HG02870 (cell line): ENCODE measurements at regions not wholly inside any gene's neighbourhood (a gene's known extent, or its start where the extent isn't known, plus 50 kb on each side); places are given as distances from the start of the nearest gene placed in this dataset.
A peak's percentile ranks its signal among the peaks of the same experiment; 100 is the strongest.

Experiments
- ATAC-seq: cut with Tn5 transposase; IDR thresholded peaks from one replicate; pipeline ENCODE4 v1.9.1; 2021; ENCODE audit warnings: mild to moderate bottlenecking, moderate library complexity; ENCODE audit not compliant: unreplicated experiment

GRCh38 chr4:184310881-184311709 is 93.4 kb upstream of the ENPP6 start:
- ATAC-seq = no peak

- peak; percentile 17 for ATAC-seq
These were observed 92.5 kb upstream of the ENPP6 start for GRCh38 chr4:184310171-184310567.

GRCh38 chr4:184309241-184310170 is 91.8 kb upstream of the ENPP6 start:
- no peak for ATAC-seq

GRCh38 chr4:184306949-184307348 is 89.3 kb upstream of the ENPP6 start:
- no peak for ATAC-seq

GRCh38 chr4:184306470-184306869 is 88.8 kb upstream of the ENPP6 start:
- ATAC-seq = no peak

GRCh38 chr4:184300816-184301215 is 83.1 kb upstream of the ENPP6 start:
- no peak for ATAC-seq

GRCh38 chr4:184298254-184298653 is 80.6 kb upstream of the ENPP6 start:
- ATAC-seq = no peak

GRCh38 chr4:184295206-184295605 is 77.5 kb upstream of the ENPP6 start:
- ATAC-seq = no peak

- ATAC-seq = no peak
These were observed 77.0 kb upstream of the ENPP6 start for GRCh38 chr4:184294606-184295133.

GRCh38 chr4:184293552-184293951 is 75.9 kb upstream of the ENPP6 start:
- ATAC-seq = no peak

- no peak for ATAC-seq
These were observed 75.2 kb upstream of the ENPP6 start for GRCh38 chr4:184292877-184293276.

GRCh38 chr4:184292465-184292867 is 74.8 kb upstream of the ENPP6 start:
- ATAC-seq = no peak

- no peak for ATAC-seq
These were observed 71.5 kb upstream of the ENPP6 start for GRCh38 chr4:184289179-184289535.

- peak; percentile 58 for ATAC-seq
These were observed 70.9 kb upstream of the ENPP6 start for GRCh38 chr4:184288451-184289178.

GRCh38 chr4:184287697-184288255 is 70.1 kb upstream of the ENPP6 start:
- no peak for ATAC-seq

GRCh38 chr4:184286358-184286757 is 68.7 kb upstream of the ENPP6 start:
- no peak for ATAC-seq

GRCh38 chr4:184284742-184285141 is 67.1 kb upstream of the ENPP6 start:
- no peak for ATAC-seq

GRCh38 chr4:184284336-184284690 is 66.6 kb upstream of the ENPP6 start:
- no peak for ATAC-seq

- ATAC-seq = no peak
These were observed 66.1 kb upstream of the ENPP6 start for GRCh38 chr4:184283659-184284335.
